Fibroblast of lung (primary cell): ENCODE measurements at regions not wholly inside any gene's neighbourhood (a gene's known extent, or its start where the extent isn't known, plus 50 kb on each side); places are given as distances from the start of the nearest gene placed in this dataset.

Source experiments
- EZH2 ChIP-seq: IDR thresholded peaks from 2 replicates; pipeline ENCODE4 v1.5.1; 2012; ENCODE audit warnings: low read length, control low read depth, mild to moderate bottlenecking; ENCODE audit errors: missing control alignments
- TF ChIP-seq, protein P1 (sequence below), 2 donors: IDR thresholded peaks in 1 of 2; conservative IDR thresholded peaks in 1 of 2; 1 replicate in 1 of 2; 2 replicates in 1 of 2; pipeline ENCODE4 v1.5.1; 2011 to 2012; ENCODE audit warnings: low read length in 2 of 2, control low read depth in 1 of 2, inconsistent platforms in 1 of 2, low read depth in 1 of 2, mild to moderate bottlenecking in 1 of 2

GRCh38 chr14:71815110-71815509 is 117.1 kb upstream of the RGS6 start:
- TF ChIP-seq, protein P1, sequence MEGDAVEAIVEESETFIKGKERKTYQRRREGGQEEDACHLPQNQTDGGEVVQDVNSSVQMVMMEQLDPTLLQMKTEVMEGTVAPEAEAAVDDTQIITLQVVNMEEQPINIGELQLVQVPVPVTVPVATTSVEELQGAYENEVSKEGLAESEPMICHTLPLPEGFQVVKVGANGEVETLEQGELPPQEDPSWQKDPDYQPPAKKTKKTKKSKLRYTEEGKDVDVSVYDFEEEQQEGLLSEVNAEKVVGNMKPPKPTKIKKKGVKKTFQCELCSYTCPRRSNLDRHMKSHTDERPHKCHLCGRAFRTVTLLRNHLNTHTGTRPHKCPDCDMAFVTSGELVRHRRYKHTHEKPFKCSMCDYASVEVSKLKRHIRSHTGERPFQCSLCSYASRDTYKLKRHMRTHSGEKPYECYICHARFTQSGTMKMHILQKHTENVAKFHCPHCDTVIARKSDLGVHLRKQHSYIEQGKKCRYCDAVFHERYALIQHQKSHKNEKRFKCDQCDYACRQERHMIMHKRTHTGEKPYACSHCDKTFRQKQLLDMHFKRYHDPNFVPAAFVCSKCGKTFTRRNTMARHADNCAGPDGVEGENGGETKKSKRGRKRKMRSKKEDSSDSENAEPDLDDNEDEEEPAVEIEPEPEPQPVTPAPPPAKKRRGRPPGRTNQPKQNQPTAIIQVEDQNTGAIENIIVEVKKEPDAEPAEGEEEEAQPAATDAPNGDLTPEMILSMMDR (conservative IDR thresholded peaks at IDR 0.05 in 1 of 2, IDR thresholded peaks at IDR 0.05 in 1 of 2; ENCODE audit: low read depth in 1 of 2, low read length in 2 of 2) = no peak
- TF ChIP-seq EZH2 = no peak
